GM18951 (cell line): ENCODE measurements at regions not wholly inside any gene's neighbourhood (a gene's known extent, or its start where the extent isn't known, plus 50 kb on each side); places are given as distances from the start of the nearest gene placed in this dataset.

Experiments
- POLR2A ChIP-seq: IDR thresholded peaks from 4 replicates; pipeline ENCODE4 v1.6.1; 2011; ENCODE audit warnings: mild to moderate bottlenecking; ENCODE audit not compliant: insufficient read length, insufficient read depth; ENCODE audit errors: extremely low read depth
- in situ Hi-C: fragments of 300-500 bp; cut with MboI; formaldehyde crosslinking; loops from one replicate; pipeline ENCODE4 v1.12.0; 2022; ENCODE audit warnings: low sequenced_read_pairs, mixed read lengths, inconsistent platforms; ENCODE audit not compliant: unreplicated experiment

GRCh38 chr1:207971331-207972219 is 60.6 kb upstream of the CD34 start:
- in situ Hi-C loops = no loop called here

DNA sequence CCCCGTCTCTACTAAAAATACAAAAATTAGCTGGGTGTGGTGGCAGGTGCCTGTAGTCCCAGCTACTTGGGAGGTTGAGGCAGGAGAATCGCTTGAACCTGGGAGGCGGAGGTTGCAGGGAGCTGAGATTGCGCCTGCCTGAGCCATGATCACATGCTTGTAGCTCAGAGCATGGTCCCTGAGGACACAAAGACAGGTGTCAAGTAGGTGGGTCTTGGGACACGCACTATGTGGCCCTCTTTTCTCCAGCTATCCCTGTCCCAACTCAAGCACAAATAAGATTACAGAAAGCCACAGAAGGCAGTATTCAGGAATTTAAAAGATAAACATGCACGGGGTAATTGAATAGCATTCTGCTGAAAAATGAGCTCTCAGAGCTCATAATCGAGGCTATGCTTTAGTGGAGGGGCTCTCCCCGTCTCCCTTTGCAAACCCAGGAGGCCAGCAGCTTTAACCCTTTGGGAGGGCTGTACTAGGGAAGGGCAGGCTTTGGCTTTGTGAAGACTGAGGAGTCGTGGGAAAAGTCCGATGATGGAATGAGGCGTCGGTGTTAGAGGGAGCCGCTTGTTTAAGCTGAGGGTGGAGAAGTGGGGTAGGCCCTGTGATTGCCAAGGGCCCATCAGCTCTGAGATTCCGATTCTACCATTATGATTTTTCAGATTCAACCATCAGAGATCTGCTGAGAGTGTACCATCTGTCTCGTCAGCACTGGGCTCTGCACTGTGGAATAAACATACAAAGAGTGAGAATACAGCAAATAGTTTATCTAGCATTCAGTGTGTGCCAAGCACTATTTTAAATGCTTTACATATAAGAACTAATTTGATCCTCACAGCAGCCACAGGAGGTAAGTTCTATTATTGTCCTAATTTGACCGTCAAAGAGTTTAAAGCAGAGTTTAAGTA is 59.7 kb upstream of the CD34 start:
- no peak for TF ChIP-seq POLR2A
- in situ Hi-C loops = no loop called here

More at GRCh38 chr1:207971331-207972219, 60.6 kb upstream of the CD34 start:
- no peak for TF ChIP-seq POLR2A

GRCh38 chr1:207969528-207969927 is 58.6 kb upstream of the CD34 start:
- in situ Hi-C loops = no loop called here
- no peak for TF ChIP-seq POLR2A

DNA sequence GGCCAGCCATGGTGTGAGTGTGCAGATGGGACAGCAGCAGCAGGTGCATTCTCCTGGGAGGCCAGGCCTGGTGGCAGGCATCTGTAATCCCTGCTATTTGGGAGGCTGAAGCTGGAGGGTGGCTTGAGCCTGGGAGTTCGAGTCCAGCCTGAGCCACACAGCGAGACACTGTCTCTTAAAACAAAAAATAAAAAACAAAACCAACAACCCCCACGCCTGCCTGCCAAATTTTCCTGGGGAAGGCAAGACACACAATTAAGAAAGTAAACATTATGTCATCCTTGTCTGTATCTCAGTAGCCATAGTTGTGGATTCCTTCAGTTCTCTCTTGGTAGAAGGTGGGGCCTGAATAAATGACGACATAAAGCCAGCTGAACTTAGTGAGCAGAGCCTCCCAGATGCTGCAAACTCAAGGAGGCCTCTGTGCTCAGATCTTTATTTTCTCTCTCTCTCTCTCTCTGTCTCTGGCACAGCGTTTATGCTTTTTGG is 57.6 kb upstream of the CD34 start:
- no peak for TF ChIP-seq POLR2A

DNA sequence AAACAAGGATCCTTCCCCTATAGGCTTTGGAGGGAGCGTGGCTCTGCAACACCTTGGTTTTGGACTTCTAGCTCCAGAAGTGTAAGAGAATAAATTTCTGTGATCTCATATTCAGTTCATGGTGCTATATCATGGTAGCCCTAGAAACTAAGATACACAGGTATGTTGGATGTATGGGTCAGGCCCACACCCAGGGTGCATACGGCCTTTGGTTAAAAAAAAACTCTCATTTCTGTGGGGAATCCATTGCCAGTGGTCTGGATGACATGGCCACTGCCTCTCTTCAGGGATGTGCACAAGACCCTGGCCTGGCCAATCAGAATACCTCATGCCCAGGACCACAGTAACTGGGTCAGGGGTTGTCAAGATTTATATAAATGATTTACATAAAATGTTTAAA is 56.8 kb upstream of the CD34 start:
- in situ Hi-C loops = no loop called here
- TF ChIP-seq POLR2A = no peak

More for the DNA sequence above, 57.6 kb upstream of the CD34 start:
- in situ Hi-C loops = no loop called here

DNA sequence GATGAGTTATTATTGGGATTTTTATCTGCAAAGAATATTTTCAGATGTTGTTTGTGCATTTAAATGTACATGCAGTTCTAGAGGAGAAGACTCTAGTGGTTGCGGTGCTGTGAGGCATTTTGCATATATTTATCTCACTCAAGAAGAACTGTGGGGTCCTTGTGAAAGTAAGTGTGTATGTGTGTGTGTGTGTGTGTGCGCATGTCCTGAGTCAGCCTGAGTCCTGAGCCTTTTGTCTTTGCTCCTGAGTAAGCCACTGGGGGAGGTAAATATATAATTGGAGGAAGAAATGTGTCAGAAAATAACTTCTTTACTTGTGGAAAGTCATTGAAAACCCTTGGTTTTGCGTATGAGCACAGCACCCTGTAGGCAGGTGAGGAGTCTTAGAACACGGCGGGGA is 55.6 kb upstream of the CD34 start:
- TF ChIP-seq POLR2A = no peak
- in situ Hi-C loops = no loop called here

DNA sequence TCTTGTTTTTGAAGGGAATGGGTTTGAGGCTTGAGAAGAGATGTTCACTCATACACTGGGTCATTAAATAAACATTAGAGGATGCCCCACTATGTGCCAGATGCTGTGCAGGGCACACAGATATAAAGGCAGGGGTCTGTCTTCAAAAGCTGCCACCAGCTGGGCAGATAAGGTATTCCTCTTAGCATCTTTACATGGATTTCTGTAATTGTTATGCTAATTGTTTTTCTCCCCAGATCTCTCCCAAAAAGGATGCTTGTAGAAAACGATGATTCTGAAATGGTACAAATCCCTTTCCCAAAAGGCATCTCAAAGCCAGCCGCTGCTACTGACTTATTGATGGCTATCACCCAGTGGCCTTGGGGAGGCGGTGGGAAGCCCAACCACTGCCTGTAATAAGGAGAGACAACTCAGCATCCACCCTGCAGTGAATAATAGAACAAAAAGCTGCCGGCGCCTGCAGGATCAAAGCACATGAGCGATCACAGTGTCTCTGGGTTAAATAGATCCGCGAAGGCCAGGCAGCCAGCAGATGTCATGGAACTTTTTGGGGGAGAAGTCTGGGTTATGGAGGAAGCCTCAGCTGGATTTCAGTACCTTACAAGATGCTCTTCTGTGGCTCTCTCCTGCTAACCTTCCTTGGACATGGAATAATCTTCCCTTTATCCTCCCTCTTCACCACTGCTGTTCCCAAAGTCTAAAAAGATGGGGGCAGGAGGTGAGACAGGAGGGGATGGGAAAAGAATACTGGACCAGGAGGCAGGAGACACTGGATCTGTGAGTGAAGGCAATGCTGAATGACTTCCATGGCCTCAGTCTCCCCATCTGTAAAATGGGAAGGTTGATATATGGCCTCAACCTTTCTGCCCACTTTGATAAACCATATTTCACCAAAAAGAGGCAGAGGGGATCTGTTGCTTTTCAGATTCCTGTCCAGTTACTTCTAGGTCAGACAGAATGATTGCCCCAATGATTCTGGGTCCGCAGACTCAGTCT is 54.8 kb upstream of the CD34 start:
- in situ Hi-C loops = no loop called here
- TF ChIP-seq POLR2A = no peak

- in situ Hi-C loops = no loop called here
- no peak for TF ChIP-seq POLR2A
Observed at GRCh38 chr1:207964195-207964966, 53.5 kb upstream of the CD34 start.

GRCh38 chr1:207963427-207964194 is 52.7 kb upstream of the CD34 start:
- in situ Hi-C loops = no loop called here
- TF ChIP-seq POLR2A = peak; percentile 89

DNA sequence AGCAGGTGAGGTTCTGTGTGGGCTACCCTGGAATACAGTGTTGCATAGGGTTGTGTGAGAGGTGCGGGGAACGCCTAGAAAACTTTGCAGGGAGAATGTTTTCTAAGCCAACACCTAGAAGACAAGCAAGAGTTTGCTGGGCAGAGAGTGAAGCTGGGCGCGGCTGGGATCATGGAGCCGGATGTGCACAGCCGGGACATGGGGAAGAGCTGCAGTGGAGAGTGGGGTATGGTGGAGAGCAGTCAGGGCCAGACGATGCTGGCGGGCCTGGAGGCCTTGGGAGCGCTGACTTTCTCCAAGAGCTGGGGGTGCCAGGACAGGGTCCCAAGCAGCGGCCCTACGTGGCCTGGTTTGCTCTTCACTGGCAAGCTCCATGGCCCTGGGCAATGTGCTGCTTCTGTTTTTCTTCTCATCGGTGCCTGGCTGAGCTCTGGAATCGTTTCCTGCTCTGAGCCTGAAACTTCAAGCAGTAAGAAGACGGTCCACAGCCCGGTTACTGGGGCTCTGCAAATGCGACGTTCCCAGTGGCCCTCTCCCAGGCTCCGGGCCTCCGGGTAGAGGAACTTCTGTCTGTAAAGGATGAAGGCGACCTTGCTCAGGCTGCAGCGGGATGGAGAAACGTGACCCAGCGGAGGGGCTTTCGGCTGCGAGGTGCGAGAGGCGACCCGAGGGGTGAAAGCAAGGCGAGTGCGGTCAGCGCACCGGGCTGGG is 51.9 kb upstream of the CD34 start:
- TF ChIP-seq POLR2A = no peak
- in situ Hi-C loops = no loop called here
